Stomach (tissue), 8 donors: ENCODE measurements at regions not wholly inside any gene's neighbourhood (a gene's known extent, or its start where the extent isn't known, plus 50 kb on each side); places are given as distances from the start of the nearest gene placed in this dataset.

Experiments
- DNase-seq, 2 donors: peaks; one replicate each; pipeline versions ENCODE4 v3.0.0 to v3.0.0-alpha.2; 2013 to 2019
- H3K27ac ChIP-seq, 5 donors: fragments of 200-600 bp in 4 of 5; sonication (generic) in 4 of 5; one replicate each; pipeline ENCODE4 v1.5.1; 2013 to 2019; ENCODE audit warnings: mild to moderate bottlenecking in 1 of 5, moderate library complexity in 1 of 5
- H3K27me3 ChIP-seq, 3 donors: fragments of 200-600 bp; sonication (generic); one replicate each; pipeline ENCODE4 v1.5.1; 2017 to 2019; ENCODE audit warnings: mixed run types in 1 of 3
- H3K36me3 ChIP-seq, 4 donors: fragments of 200-600 bp; sonication (generic); 1 replicate in 3 of 4; 2 replicates in 1 of 4; pipeline ENCODE4 v1.5.1; 2016 to 2019
- H3K4me1 ChIP-seq, 4 donors: fragments of 200-600 bp; sonication (generic); one replicate each; pipeline ENCODE4 v1.5.1; 2016 to 2019
- H3K4me3 ChIP-seq, 4 donors: fragments of 200-600 bp; sonication (generic) in 3 of 4; one replicate each; pipeline ENCODE4 v1.5.1; 2016 to 2019; ENCODE audit warnings: mild to moderate bottlenecking in 1 of 4
- H3K9me3 ChIP-seq, 4 donors: fragments of 200-600 bp; sonication (generic); one replicate each; pipeline ENCODE4 v1.5.1; 2016 to 2019
- CTCF ChIP-seq, 7 experiments: fragments of 450-650 bp in 4 of 7; fragments of 200-600 bp in 3 of 7; sonication (generic) in 3 of 7; IDR thresholded peaks; one replicate each; pipeline ENCODE4 v1.5.1; 2016 to 2019; ENCODE audit warnings: antibody characterized with exemption in 7 of 7, control low read depth in 2 of 7, mild to moderate bottlenecking in 1 of 7
- EP300 ChIP-seq: sonication (generic); formaldehyde crosslinking; IDR thresholded peaks from one replicate; pipeline ENCODE4 v1.6.1; 2017; ENCODE audit warnings: antibody characterized with exemption
- POLR2A ChIP-seq, 4 donors: fragments of 450-650 bp; IDR thresholded peaks; one replicate each; pipeline ENCODE4 v1.6.1; 2016; ENCODE audit warnings: antibody characterized with exemption in 4 of 4, control low read depth in 2 of 4, mild to moderate bottlenecking in 1 of 4, moderate library complexity in 1 of 4
- POLR2AphosphoS5 ChIP-seq, 3 donors: sonication (generic); formaldehyde crosslinking; IDR thresholded peaks; one replicate each; pipeline ENCODE4 v1.6.1; 2016; ENCODE audit warnings: antibody characterized with exemption in 3 of 3
- WGBS, 5 donors: extraction: QIAGEN DNeasy Blood & Tissue Kit in 3 of 5; methylation state at CpG; one replicate each; pipeline versions ENCODE4 v1.1.5 to v1.1.7; 2013 to 2018; 5-methylcytosine and 5-hydroxymethylcytosine counted together
- intact Hi-C: fragments of 100-400 bp; cut with DNase I; formaldehyde crosslinking; loops from one replicate; pipeline ENCODE4 v1.15.1; 2023; ENCODE audit warnings: low total_unique reads
- donor health status: healthy with polysubstance abuse.
- donor health status: Bipolar disorder and iron deficiency.
- donor health status: healthy.

GRCh38 chr22:42323971-42324370 is 53.5 kb upstream of the TCF20 start:
- intact Hi-C loops, result no loop called here
- whole genome bisulfite sequencing, 5 donors, result 22 to 68% (median 57%) methylated on average over 2 of the region's 2 CpGs
- peaks cover 8 to 43% (median 26%) of the 10 kb centered on the region in 4 donors for H3K4me1 ChIP-seq

DNA sequence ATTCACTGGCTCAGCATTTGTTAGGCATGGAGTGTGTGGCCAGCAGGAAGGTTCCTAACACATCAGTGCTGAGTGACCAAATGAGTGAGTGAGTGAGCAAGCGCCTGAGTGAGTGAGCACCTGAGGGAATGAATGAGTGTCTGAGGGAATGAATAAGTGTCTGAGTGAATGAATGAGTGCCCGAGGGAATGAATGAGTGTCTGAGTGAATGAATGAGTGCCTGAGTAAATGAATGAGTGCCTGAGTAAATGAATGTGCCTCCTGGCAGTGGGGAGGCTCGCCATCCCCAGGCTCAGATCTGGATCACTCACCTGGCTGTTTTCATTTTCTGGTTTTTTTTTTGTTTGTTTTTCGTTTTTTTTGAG is 52.1 kb upstream of the TCF20 start:
- H3K27me3 ChIP-seq, result no peaks in the 10 kb centered on the region
- WGBS, 5 donors, result 56 to 75% (median 62%) methylated on average over 4 of the region's 4 CpGs
- H3K4me1 ChIP-seq, result peaks cover 12 to 57% (median 36%) of the 10 kb centered on the region in 4 donors
- intact Hi-C loops, result no loop called here
- no peak for DNase-seq
- TF ChIP-seq POLR2A (IDR thresholded peaks at IDR 0.05), result no peak
- H3K27ac ChIP-seq, result no peak overlapping the region
- no peaks in the 10 kb centered on the region for H3K9me3 ChIP-seq
- H3K4me3 ChIP-seq, result no peak overlapping the region
- H3K36me3 ChIP-seq, result no peaks in the 10 kb centered on the region

More at GRCh38 chr22:42323971-42324370, 53.5 kb upstream of the TCF20 start:
- no peaks in the 10 kb centered on the region for H3K27me3 ChIP-seq
- no peaks in the 10 kb centered on the region for H3K36me3 ChIP-seq
- H3K9me3 ChIP-seq, result no peaks in the 10 kb centered on the region
- H3K27ac ChIP-seq, result no peak overlapping the region
- H3K4me3 ChIP-seq, result no peak overlapping the region
- DNase-seq, result no peak
- no peak for TF ChIP-seq POLR2AphosphoS5 (IDR thresholded peaks at IDR 0.05)
- no peak for TF ChIP-seq POLR2A (IDR thresholded peaks at IDR 0.05)

GRCh38 chr22:42321908-42322561 is 51.6 kb upstream of the TCF20 start:
- Histone ChIP-seq H3K36me3 (no peaks in the 10 kb centered on the region), H3K9me3 (no peaks in the 10 kb centered on the region), H3K27ac (no peak overlapping the region), H3K27me3 (no peaks in the 10 kb centered on the region), H3K4me3 (no peak overlapping the region), H3K4me1 (peaks cover 16 to 62% (median 41%) of the 10 kb centered on the region in 4 donors)
- DNase-seq, result peak in 1 of 2 donors; percentile 92
- 57 to 72% (median 62%) methylated on average over 11 of the region's 11 CpGs for whole genome bisulfite sequencing, 5 donors
- no peak for TF ChIP-seq CTCF (IDR thresholded peaks at IDR 0.05)
- no peak for TF ChIP-seq EP300
- no peak for TF ChIP-seq POLR2A (IDR thresholded peaks at IDR 0.05)
- TF ChIP-seq POLR2AphosphoS5 (IDR thresholded peaks at IDR 0.05), result no peak
- intact Hi-C loops, result no loop called here

- no peak for TF ChIP-seq CTCF (IDR thresholded peaks at IDR 0.05)
- TF ChIP-seq EP300, result no peak
- no peak for TF ChIP-seq POLR2AphosphoS5 (IDR thresholded peaks at IDR 0.05)
- no peak for TF ChIP-seq POLR2A (IDR thresholded peaks at IDR 0.05)
- Histone ChIP-seq H3K4me3 (no peak overlapping the region), H3K27me3 (no peaks in the 10 kb centered on the region), H3K9me3 (no peaks in the 10 kb centered on the region), H3K36me3 (no peaks in the 10 kb centered on the region), H3K27ac (peak overlapping the region; percentile 23 to 68 (median 41)), H3K4me1 (peaks cover 16 to 71% (median 49%) of the 10 kb centered on the region in 4 donors)
- intact Hi-C loops, result no loop called here
- DNase-seq, result peak; percentile 51 to 87
- 41 to 64% (median 54%) methylated on average over 18 to 20 of the region's 20 CpGs for WGBS, 5 donors
These were observed 50.3 kb upstream of the TCF20 start for GRCh38 chr22:42320443-42321416.
